ENCODE measurements at regions not wholly inside any gene's neighbourhood (a gene's known extent, or its start where the extent isn't known, plus 50 kb on each side); places are given as distances from the start of the nearest gene placed in this dataset.
A peak's percentile ranks its signal among the peaks of the same experiment; 100 is the strongest.

DNA sequence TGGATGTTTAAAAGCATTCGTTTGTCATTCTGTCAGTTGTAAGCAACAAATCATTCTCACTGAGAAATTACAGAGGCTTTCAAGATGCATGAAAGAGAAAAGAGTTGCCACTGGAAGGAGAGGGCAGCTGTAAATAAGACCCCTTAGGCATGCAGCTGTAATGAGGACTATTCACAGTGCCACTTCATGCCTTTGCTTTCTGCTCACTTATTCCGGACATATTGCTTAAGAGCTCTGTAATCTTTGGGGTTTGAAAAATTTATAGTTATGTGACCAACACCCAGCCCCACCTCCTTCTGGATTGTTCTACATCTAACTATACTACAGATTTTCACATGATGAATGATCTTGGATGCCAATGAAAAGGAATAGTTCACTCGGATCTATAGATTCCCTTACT is 194.8 kb upstream of the DCN start:
- no peak for DNase-seq

DNA sequence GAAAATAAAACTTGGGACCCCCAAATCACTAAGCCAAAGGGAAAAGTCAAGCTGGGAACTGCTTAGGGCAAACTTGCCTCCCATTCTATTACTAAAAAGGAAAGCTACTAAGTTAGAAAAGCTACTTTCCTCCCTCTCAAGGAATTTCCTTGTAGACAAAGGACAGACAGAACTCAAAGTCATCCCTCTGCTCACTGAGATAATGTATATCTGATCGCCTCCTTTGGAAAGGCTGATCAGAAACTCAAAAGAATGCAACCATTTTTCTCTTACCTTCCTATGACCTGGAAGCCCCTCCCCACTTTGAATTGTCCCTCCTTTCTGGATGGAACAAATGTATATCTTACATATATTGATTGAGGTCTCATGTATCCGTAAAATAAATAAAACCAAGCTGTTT is 190.5 kb upstream of the DCN start:
- DNase-seq = no peak

GRCh38 chr12:91370086-91370868 is 187.7 kb upstream of the DCN start:
- DNase-seq = no peak

DNA sequence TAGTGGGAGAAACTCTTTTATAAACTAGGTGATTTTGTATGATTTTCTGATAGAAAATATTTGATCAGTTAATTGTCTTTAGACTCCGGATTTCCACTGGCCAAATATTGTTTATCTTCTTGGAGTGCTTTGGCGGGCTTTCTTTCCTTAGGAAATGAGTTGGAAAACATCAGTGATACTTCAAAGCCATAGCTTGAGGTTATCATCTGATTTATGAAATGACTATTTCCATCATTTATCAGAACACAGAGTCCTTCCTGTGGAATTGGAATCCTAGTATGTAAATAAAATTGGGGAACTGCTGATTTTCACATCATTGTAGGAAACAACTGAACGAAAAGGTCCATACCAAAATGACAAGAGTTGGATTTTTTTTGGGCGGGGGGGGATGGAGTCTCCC is 186.0 kb upstream of the DCN start:
- DNase-seq = no peak

DNA sequence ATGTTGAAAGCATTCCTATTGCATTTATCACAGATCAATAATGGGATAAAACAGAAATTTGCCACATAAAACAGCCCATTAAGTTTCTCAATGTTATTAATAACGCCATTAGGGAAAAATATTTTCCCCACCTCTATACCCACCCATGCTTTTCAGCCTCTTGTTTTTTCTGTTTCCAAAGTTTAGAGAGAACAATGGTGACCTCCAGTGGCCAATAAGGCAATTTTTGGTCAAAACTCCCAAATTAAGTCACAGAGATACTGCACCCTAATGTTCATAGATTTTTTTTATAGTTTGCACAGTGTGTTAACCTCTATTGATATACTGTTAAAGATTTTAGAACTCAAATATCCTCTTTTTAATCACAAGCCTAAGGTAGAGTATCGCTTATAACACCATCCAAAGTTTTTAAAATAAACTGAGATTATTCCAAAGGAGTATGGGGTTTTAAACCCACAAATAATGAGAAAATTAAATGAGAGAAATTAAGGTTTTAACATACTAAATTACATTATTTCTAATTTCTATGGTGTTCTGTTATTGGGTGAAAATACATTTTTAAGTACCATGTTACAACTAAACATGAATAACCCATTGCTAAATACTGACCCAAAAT is 184.7 kb upstream of the DCN start:
- no peak for DNase-seq

GRCh38 chr12:91364471-91365184 is 182.0 kb upstream of the DCN start:
- DNase-seq = no peak

- DNase-seq = no peak
Observed at GRCh38 chr12:91361864-91362263, 179.2 kb upstream of the DCN start.

DNA sequence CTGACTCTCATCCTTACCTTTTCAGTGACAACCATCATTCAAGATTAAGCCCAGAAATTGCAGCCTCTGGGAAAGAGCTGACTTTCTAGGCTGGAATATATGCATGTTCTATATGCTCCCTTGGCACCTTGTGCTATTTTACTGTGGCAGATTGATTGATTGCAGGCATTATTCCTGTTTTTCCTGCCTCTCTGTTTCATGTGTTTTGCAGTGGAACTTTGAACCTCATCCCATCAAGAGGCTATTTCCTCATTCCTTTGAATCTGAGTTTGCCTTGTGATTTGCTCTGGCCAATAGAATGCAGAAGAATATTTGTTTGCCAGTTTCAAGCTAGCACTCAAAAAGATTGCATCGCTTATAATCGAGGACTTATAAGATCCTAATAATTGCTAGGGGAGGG is 174.8 kb upstream of the DCN start:
- no peak for DNase-seq

GRCh38 chr12:91356405-91356804 is 173.8 kb upstream of the DCN start:
- DNase-seq = no peak

DNA sequence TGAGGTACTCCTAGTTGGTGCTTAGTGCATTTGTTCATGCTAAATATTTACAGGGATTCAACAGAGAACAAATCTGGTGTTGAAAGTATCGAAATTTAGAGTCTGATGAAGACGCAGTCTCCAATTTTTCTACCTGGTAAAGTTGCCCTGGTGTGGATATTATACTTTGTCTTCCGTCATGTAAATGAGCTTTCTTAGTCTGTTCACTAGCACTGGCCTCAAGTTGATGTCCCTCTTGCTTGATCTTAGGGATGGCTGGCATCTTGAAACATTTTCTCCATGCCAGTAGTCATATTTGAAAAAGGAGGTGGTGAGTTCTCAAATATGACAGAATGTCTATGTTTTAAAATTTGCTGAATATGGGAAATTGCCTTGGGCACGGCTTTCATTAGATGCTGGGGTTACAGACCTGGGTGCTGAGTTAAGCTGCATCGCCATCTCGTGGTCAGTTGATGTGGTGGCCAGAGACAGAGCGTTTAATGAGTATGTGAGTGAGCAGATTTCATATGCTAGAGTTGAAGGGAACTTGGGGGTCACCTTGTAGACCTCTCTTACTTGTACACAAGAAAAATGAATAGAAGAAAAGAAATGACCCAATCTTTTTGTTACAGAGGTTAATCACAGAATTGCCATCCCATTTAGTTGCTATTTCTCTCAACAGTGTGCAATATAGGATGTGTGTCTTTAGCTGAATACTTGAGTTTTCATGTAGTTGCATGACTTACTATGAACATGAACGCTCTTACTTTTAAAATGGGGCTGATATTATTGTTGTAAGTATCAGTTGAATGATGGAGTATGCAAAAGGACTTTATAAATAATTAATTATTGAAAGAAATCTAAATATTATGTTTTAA is 172.8 kb upstream of the DCN start:
- DNase-seq = peak; percentile 11 to 24

- DNase-seq = no peak
Observed at GRCh38 chr12:91353266-91353665, 170.6 kb upstream of the DCN start.

DNA sequence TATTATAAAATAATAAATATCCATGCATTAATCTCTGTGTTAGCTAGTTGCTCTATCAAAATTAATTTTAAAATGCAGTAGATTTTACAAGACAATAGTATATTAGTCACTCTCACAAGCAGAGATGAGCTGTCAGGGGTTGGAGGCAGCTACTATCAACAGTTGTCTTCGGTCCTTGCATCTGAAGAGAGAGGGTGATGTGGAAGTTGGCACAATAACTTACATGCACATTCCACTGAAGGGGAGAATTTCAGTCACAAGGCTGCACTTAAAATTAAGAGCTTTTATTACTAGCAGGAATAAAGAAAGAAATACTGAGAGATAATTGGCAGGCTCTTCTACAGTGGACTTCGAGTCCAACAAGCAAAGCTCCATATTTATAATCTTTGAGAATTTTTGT is 166.9 kb upstream of the DCN start:
- DNase-seq = no peak

DNA sequence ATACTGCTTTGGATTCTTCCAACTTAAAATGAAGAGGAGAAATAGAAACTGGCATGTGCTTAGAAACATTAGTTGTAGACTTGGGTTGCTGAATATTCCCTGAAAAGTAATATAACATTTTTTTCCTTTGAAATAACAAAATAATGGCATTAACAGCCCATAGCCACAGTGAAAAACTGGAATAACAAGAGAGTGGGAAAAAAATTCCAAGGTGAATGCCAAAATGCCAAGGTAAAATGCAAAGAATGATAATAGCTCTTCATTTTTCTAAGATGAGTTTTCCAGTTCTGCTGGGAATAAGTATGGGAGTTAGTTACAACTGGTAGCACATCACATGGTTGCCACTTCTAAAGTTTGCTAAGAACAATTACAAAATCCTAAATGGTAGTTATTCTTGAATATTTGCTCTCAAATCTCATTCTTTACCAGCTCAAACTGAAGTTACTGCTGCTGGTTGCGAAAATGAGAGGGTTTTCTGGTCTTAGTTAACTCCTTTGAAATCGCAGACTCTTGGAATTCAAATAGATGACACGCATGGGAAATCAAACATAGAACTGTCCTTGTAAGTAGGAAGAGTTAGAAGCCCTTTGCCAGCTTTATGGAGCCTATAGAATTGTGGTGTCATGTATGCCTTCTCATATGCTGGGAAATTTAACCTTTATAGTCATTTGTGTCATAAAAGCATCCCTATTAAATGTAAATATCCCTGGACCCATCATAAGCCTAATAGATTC is 165.0 kb upstream of the DCN start:
- DNase-seq = no peak

GRCh38 chr12:91346827-91347226 is 164.2 kb upstream of the DCN start:
- DNase-seq = no peak

- DNase-seq = no peak
Observed at GRCh38 chr12:91344408-91344807, 161.8 kb upstream of the DCN start.

GRCh38 chr12:91343010-91343409 is 160.4 kb upstream of the DCN start:
- no peak for DNase-seq

DNA sequence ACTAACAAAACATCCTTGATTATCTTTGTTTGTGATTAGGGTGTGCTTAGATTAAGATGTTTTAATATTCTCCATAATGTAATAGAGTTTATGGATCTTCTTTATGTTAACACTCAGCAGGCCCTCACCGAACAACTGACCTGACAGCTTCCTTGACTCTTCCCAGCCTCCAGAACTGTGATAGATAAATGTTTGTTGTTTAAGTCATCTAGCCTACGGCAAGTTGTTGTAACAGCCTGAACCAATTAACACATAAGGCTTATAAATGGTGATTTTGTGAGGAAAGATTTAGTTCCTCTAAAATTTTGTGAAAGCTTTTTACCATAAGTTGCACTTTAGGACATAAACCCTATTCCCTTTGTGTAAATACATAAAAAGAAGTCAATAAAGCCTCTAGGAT is 156.5 kb upstream of the DCN start:
- no peak for DNase-seq

DNA sequence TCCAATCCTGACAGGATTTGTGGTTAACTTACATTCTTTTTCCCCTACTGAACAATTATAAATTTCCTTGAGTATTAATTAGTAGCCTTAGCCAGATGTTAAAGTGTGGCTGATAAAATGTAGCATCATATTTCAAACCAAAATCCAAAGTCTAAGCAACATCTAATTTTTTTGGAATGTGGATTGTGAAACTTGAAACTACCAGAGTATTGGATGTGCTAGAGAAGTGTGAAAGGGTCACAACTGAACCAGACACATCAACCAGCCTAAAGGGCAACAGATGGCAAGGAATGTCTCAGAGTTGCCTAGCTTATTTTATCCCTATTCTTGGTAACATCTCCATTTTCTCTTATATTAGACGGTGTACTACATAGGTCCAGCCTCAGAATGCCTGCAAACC is 153.1 kb upstream of the DCN start:
- DNase-seq = no peak

GRCh38 chr12:91333966-91334365 is 151.3 kb upstream of the DCN start:
- DNase-seq = no peak

GRCh38 chr12:91332302-91332701 is 149.7 kb upstream of the DCN start:
- no peak for DNase-seq

- DNase-seq = no peak
Observed at GRCh38 chr12:91331371-91331770, 148.8 kb upstream of the DCN start.

- DNase-seq = no peak
Observed at GRCh38 chr12:91328451-91328850, 145.8 kb upstream of the DCN start.

- no peak for DNase-seq
Observed at GRCh38 chr12:91327889-91328288, 145.3 kb upstream of the DCN start.
